Calu3 (cell line): ENCODE measurements at regions not wholly inside any gene's neighbourhood (a gene's known extent, or its start where the extent isn't known, plus 50 kb on each side); places are given as distances from the start of the nearest gene placed in this dataset.

Experiments
- BruUV-seq: library from RNA; stranded (reverse); fragments of 400-500 nt; replicated peaks from 2 replicates; lab custom pipeline; 2021; lab: Mats Ljungman, UMichigan
- CTCF ChIA-PET: fragments of 300-600 bp; sonication (Branson Sonifier 250); formaldehyde crosslinking; loops from one replicate; lab custom pipeline; 2022; ENCODE audit warnings: antibody characterized with exemption; lab: Charles Lee
- DNase-seq: peaks from one replicate; pipeline ENCODE4 v3.0.0; 2022
- H3K27ac Mint-ChIP-seq: one replicate; pipeline ENCODE4 v1.8.0; 2022; ENCODE audit warnings: mixed read lengths; ENCODE audit not compliant: unreplicated experiment
- H3K27me3 Mint-ChIP-seq: one replicate; pipeline ENCODE4 v1.8.0; 2022; ENCODE audit warnings: mixed read lengths; ENCODE audit not compliant: unreplicated experiment
- H3K36me3 Mint-ChIP-seq: one replicate; pipeline ENCODE4 v1.8.0; 2022; ENCODE audit warnings: mild to moderate bottlenecking, moderate library complexity, mixed read lengths; ENCODE audit not compliant: insufficient read depth, unreplicated experiment
- H3K4me1 Mint-ChIP-seq: one replicate; pipeline ENCODE4 v1.8.0; 2022; ENCODE audit warnings: mild to moderate bottlenecking, low read depth, mixed read lengths; ENCODE audit not compliant: unreplicated experiment
- H3K4me3 Mint-ChIP-seq: one replicate; pipeline ENCODE4 v1.8.0; 2022; ENCODE audit warnings: mild to moderate bottlenecking, low read depth, moderate library complexity, mixed read lengths; ENCODE audit not compliant: unreplicated experiment
- H3K9me3 Mint-ChIP-seq: one replicate; pipeline ENCODE4 v1.8.0; 2022; ENCODE audit warnings: low read depth, mixed read lengths; ENCODE audit not compliant: unreplicated experiment
- CTCF ChIP-seq: fragments of 200-600 bp; IDR thresholded peaks from one replicate; pipeline ENCODE4 v1.8.0; 2022; ENCODE audit warnings: antibody characterized with exemption; ENCODE audit not compliant: unreplicated experiment
- intact Hi-C: fragments of 100-400 bp; cut with micrococcal nuclease; formaldehyde crosslinking; loops from one replicate; pipeline ENCODE4 v1.10.0; 2022; ENCODE audit not compliant: unreplicated experiment

GRCh38 chr5:3212869-3213268 is 382.8 kb upstream of the IRX1 start:
- Mint-ChIP-seq H3K9me3 (peaks cover 13% of the 10 kb centered on the region), H3K27ac (no peak overlapping the region), H3K27me3 (no peaks in the 10 kb centered on the region), H3K36me3 (no peaks in the 10 kb centered on the region), H3K4me3 (no peak overlapping the region), H3K4me1 (no peaks in the 10 kb centered on the region)
- BruUV-seq, result no TSS peak
- intact Hi-C loops, result no loop called here
- CTCF ChIA-PET, result no interaction called here
- no peak for DNase-seq
- no peak for TF ChIP-seq CTCF

GRCh38 chr5:3210531-3210930 is 385.1 kb upstream of the IRX1 start:
- CTCF ChIA-PET, result no interaction called here
- Mint-ChIP-seq H3K27ac (no peak overlapping the region), H3K4me1 (no peaks in the 10 kb centered on the region), H3K27me3 (no peaks in the 10 kb centered on the region), H3K9me3 (peaks cover 6% of the 10 kb centered on the region), H3K4me3 (no peak overlapping the region), H3K36me3 (no peaks in the 10 kb centered on the region)
- TF ChIP-seq CTCF, result no peak
- BruUV-seq, result no TSS peak
- DNase-seq, result no peak
- intact Hi-C loops, result no loop called here

GRCh38 chr5:3209918-3210317 is 385.7 kb upstream of the IRX1 start:
- Mint-ChIP-seq H3K4me3 (no peak overlapping the region), H3K4me1 (no peaks in the 10 kb centered on the region), H3K9me3 (peaks cover 11% of the 10 kb centered on the region), H3K27me3 (no peaks in the 10 kb centered on the region), H3K27ac (no peak overlapping the region), H3K36me3 (no peaks in the 10 kb centered on the region)
- intact Hi-C loops, result no loop called here
- no peak for DNase-seq
- CTCF ChIA-PET, result no interaction called here
- no TSS peak for BruUV-seq
- TF ChIP-seq CTCF, result no peak

GRCh38 chr5:3202570-3202969 is 393.1 kb upstream of the IRX1 start:
- Mint-ChIP-seq H3K27me3 (no peaks in the 10 kb centered on the region), H3K4me1 (no peaks in the 10 kb centered on the region), H3K4me3 (no peak overlapping the region), H3K9me3 (peaks cover 14% of the 10 kb centered on the region), H3K27ac (no peak overlapping the region), H3K36me3 (peaks cover 5% of the 10 kb centered on the region)
- no peak for DNase-seq
- CTCF ChIA-PET, result no interaction called here
- intact Hi-C loops, result no loop called here
- BruUV-seq, result no TSS peak
- TF ChIP-seq CTCF, result no peak
